ENCODE measurements at regions not wholly inside any gene's neighbourhood (a gene's known extent, or its start where the extent isn't known, plus 50 kb on each side); places are given as distances from the start of the nearest gene placed in this dataset.

DNA sequence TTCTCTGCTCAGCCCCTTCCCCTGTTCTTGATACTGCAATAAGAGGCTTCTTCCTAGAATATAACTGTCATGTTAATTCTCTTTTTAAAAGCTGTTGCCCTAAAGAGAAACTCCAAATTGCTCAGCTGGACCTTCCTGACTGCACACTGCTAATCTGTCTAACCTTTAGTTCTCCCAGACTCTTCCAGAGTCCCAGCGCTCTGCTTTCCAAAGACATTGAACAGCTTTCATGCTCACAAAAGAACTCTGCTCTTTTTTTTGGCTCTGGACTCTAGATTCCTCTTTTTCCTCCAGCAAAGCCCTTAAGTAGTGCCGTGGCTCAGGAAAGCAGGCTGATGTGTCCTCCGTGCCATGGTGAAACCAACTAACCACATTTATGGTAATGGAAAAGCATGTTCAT is 356.6 kb upstream of the RSPO3 start:
- Histone ChIP-seq H3K4me1 (no peaks in the 10 kb centered on the region), H3K36me3 (no peaks in the 10 kb centered on the region), H3K27ac (no peak overlapping the region), H3K27me3 (no peaks in the 10 kb centered on the region), H3K9me3 (no peaks in the 10 kb centered on the region), H3K4me3 (replicated peaks in 1 of 3) (no peak overlapping the region)
- TF ChIP-seq, protein P1, sequence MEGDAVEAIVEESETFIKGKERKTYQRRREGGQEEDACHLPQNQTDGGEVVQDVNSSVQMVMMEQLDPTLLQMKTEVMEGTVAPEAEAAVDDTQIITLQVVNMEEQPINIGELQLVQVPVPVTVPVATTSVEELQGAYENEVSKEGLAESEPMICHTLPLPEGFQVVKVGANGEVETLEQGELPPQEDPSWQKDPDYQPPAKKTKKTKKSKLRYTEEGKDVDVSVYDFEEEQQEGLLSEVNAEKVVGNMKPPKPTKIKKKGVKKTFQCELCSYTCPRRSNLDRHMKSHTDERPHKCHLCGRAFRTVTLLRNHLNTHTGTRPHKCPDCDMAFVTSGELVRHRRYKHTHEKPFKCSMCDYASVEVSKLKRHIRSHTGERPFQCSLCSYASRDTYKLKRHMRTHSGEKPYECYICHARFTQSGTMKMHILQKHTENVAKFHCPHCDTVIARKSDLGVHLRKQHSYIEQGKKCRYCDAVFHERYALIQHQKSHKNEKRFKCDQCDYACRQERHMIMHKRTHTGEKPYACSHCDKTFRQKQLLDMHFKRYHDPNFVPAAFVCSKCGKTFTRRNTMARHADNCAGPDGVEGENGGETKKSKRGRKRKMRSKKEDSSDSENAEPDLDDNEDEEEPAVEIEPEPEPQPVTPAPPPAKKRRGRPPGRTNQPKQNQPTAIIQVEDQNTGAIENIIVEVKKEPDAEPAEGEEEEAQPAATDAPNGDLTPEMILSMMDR (IDR thresholded peaks at IDR 0.05): no peak
- TF ChIP-seq POLR2A (IDR thresholded peaks at IDR 0.05): no peak
- no peak for DNase-seq
- intact Hi-C loops (cut with DNase I): no loop called here
- WGBS, 2 donors: 76 to 82% methylated on average over 3 of the region's 3 CpGs

DNA sequence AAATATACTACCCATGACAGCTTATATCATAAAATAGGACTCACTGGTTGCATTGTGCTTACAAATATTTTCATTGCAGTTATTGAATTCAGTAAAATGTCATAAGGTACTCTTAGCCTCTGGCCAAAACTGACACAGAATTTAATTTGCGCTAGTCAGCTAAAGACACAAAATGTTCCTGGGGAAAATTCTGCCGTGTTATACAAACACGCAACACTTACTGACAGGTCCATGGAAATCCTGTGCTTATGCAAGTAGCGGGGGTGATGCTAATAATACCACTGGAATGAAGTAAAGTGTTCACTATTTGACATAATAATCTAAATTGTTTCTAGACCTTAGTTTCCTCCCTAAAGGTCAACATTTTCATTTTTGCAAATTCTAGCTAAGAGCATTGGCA is 354.4 kb upstream of the RSPO3 start:
- no peak for TF ChIP-seq POLR2A (IDR thresholded peaks at IDR 0.05)
- TF ChIP-seq, protein P1 (IDR thresholded peaks at IDR 0.05): no peak
- Histone ChIP-seq H3K4me1 (no peaks in the 10 kb centered on the region), H3K9me3 (no peaks in the 10 kb centered on the region), H3K36me3 (no peaks in the 10 kb centered on the region), H3K27me3 (no peaks in the 10 kb centered on the region), H3K27ac (no peak overlapping the region), H3K4me3 (replicated peaks in 1 of 3) (no peak overlapping the region)
- WGBS, 2 donors: 67 to 69% methylated on average over 4 of the region's 4 CpGs
- DNase-seq: no peak
- intact Hi-C loops (cut with DNase I): no loop called here

DNA sequence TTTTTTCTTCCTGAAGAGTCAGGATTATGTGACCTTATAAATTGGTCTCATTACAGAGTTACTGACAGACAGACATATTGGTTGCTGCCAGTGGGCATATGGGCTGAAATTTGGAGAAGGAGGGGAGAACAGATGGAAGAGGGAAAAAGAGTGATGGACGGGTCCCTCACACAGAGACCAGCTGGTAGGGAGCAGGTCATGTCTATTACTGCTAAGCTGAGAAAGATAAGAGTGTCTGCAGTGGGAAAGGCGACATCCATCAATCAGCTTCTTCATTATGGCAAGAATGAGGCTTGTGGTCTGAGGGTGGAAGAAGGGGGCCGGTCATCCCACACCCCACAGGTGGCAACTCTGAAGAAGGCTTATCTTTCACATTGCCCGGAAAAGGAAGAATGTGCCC is 353.8 kb upstream of the RSPO3 start:
- intact Hi-C loops (cut with DNase I): no loop called here

DNA sequence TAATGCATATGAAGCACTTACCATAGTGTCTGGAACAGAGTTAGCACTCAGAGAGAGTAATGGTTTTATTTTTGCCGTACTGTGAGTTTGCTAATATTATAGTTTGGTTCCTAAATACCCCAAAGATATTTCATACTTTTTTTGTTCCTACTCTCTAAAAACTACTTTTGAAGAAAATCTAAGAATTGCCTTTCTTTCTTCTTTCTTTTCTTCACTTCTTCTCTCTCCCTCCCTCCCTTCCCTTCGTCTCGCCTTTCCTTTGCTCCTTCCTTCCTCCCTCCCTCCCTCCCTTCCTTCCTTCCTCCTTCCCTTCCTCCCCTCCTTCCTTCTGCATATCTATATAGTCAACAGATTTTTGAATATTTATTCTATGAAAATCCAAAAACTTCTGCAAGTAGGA is 351.7 kb upstream of the RSPO3 start:
- Histone ChIP-seq H3K36me3 (no peaks in the 10 kb centered on the region), H3K27ac (no peak overlapping the region), H3K27me3 (no peaks in the 10 kb centered on the region), H3K9me3 (no peaks in the 10 kb centered on the region), H3K4me3 (replicated peaks in 1 of 3) (no peak overlapping the region), H3K4me1 (no peaks in the 10 kb centered on the region)
- intact Hi-C loops (cut with DNase I): no loop called here
- TF ChIP-seq POLR2A (IDR thresholded peaks at IDR 0.05): no peak
- TF ChIP-seq, protein P1 (IDR thresholded peaks at IDR 0.05): no peak
- no peak for DNase-seq
- 76 to 85% methylated on average over 3 of the region's 3 CpGs for WGBS, 2 donors

More for the DNA sequence above, 353.8 kb upstream of the RSPO3 start:
- no peak for DNase-seq
- TF ChIP-seq, protein P1 (IDR thresholded peaks at IDR 0.05): no peak
- TF ChIP-seq POLR2A (IDR thresholded peaks at IDR 0.05): no peak
- Histone ChIP-seq H3K36me3 (no peaks in the 10 kb centered on the region), H3K4me3 (replicated peaks in 1 of 3) (no peak overlapping the region), H3K27me3 (no peaks in the 10 kb centered on the region), H3K4me1 (no peaks in the 10 kb centered on the region), H3K27ac (no peak overlapping the region), H3K9me3 (no peaks in the 10 kb centered on the region)
- WGBS, 2 donors: 76 to 89% methylated on average over 4 of the region's 4 CpGs

DNA sequence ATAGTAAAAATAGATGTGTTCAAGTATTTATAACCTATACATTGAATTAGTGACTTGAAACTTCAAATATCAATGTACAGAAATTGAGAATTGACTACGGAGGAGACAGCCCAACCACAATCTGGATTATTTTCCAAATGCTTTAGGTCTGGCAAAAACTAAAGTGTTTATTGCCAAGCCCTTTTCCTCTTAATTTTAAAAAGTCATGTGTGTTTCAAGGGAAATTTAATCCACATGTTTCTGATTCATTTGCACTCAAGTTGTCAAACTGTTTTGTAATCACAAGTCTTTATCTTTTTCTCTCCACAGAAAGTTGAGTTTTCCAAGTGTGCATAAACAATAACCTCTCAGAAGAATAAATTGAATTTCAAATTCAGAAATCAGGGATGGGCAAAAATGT is 350.8 kb upstream of the RSPO3 start:
- intact Hi-C loops (cut with DNase I): no loop called here
- TF ChIP-seq, protein P1 (IDR thresholded peaks at IDR 0.05): no peak
- TF ChIP-seq POLR2A (IDR thresholded peaks at IDR 0.05): no peak
- Histone ChIP-seq H3K27ac (no peak overlapping the region), H3K4me3 (replicated peaks in 1 of 3) (no peak overlapping the region), H3K36me3 (no peaks in the 10 kb centered on the region), H3K9me3 (no peaks in the 10 kb centered on the region), H3K4me1 (no peaks in the 10 kb centered on the region), H3K27me3 (no peaks in the 10 kb centered on the region)
- DNase-seq: no peak
- WGBS, 2 donors: 80 to 87% methylated on average over 1 of the region's 1 CpG

Measured in thyroid gland (tissue), 4 donors.